IMR-90 (cell line): ENCODE measurements at regions not wholly inside any gene's neighbourhood (a gene's known extent, or its start where the extent isn't known, plus 50 kb on each side); places are given as distances from the start of the nearest gene placed in this dataset.

Experiments used
- ATAC-seq: fragments of 200-7000 bp; cut with Tn5 transposase; 2 replicates; pipeline ENCODE4 v1.9.1; 2020; ENCODE audit warnings: low read depth, mild to moderate bottlenecking, moderate library complexity
- BruUV-seq: library from RNA; stranded (reverse); fragments of 400-500 nt; replicated peaks from 2 replicates; lab custom pipeline; 2021; lab: Mats Ljungman, UMichigan
- CTCF ChIA-PET: fragments of 300-600 bp; formaldehyde crosslinking; extraction: SDS; loops from one replicate; lab custom pipeline; 2021; ENCODE audit warnings: antibody characterized with exemption; lab: Yijun Ruan, JAX
- POLR2A ChIA-PET: fragments of 300-600 bp; sonication (Branson Sonifier 250); formaldehyde crosslinking; loops from one replicate; lab custom pipeline; 2022; ENCODE audit warnings: antibody characterized with exemption; ENCODE audit not compliant: unreplicated experiment; lab: Charles Lee
- DNase-seq: peaks from one replicate; pipeline ENCODE4 v3.0.0; 2013
- H2AFZ ChIP-seq: replicated peaks from 2 replicates; pipeline ENCODE3; 2013; ENCODE audit warnings: low read length, mild to moderate bottlenecking; ENCODE audit not compliant: poor library complexity
- H2AK5ac ChIP-seq: 2 replicates; pipeline ENCODE4 v1.6.1; 2013; ENCODE audit warnings: low read depth, low read length, inconsistent platforms
- H2AK9ac ChIP-seq: replicated peaks from 2 replicates; pipeline ENCODE3; 2013; ENCODE audit warnings: mild to moderate bottlenecking, low read depth, low read length, moderate library complexity; ENCODE audit not compliant: poor library complexity
- H2BK120ac ChIP-seq: 2 replicates; pipeline ENCODE4 v1.6.1; 2013; ENCODE audit warnings: low read depth, low read length, inconsistent platforms
- H2BK15ac ChIP-seq: 3 replicates; pipeline ENCODE4 v1.6.1; 2013; ENCODE audit warnings: low read depth, low read length, inconsistent platforms
- H2BK20ac ChIP-seq: 2 replicates; pipeline ENCODE4 v1.6.1; 2013; ENCODE audit warnings: low read depth, mild to moderate bottlenecking, inconsistent platforms, low read length, moderate library complexity
- H2BK5ac ChIP-seq: 2 replicates; pipeline ENCODE4 v1.6.1; 2013; ENCODE audit warnings: mild to moderate bottlenecking, low read depth, low read length, inconsistent platforms; ENCODE audit not compliant: poor library complexity, severe bottlenecking
- H3K14ac ChIP-seq: replicated peaks from 2 replicates; pipeline ENCODE4 v1.6.1; 2013; ENCODE audit warnings: low read depth, low read length, inconsistent platforms
- H3K18ac ChIP-seq: 2 replicates; pipeline ENCODE4 v1.6.1; 2013; ENCODE audit warnings: low read depth, low read length, control low read depth
- H3K23ac ChIP-seq: 2 replicates; pipeline ENCODE4 v1.6.1; 2013; ENCODE audit warnings: low read depth, low read length, inconsistent platforms
- H3K27ac ChIP-seq: 2 replicates; pipeline ENCODE4 v1.5.1; 2013; ENCODE audit warnings: mild to moderate bottlenecking, control low read depth, low read length; ENCODE audit not compliant: insufficient read depth
- H3K27me3 ChIP-seq: 2 replicates; pipeline ENCODE4 v1.6.1; 2013; ENCODE audit warnings: low read length; ENCODE audit not compliant: control insufficient read depth, insufficient read depth
- H3K36me3 ChIP-seq: 2 replicates; pipeline ENCODE4 v1.6.1; 2013; ENCODE audit warnings: low read length, mixed read lengths; ENCODE audit not compliant: control insufficient read depth, insufficient read depth
- H3K4ac ChIP-seq: 2 replicates; pipeline ENCODE4 v1.6.1; 2013; ENCODE audit warnings: low read depth, low read length, inconsistent platforms
- H3K4me1 ChIP-seq: 2 replicates; pipeline ENCODE4 v1.6.1; 2013; ENCODE audit warnings: low read length, mixed read lengths; ENCODE audit not compliant: control insufficient read depth, insufficient read depth
- H3K4me2 ChIP-seq: 2 replicates; pipeline ENCODE4 v1.6.1; 2013; ENCODE audit warnings: low read depth, mild to moderate bottlenecking, control low read depth, low read length, moderate library complexity
- H3K4me3 ChIP-seq: 2 replicates; pipeline ENCODE4 v1.5.1; 2013; ENCODE audit warnings: low read depth, mild to moderate bottlenecking, control low read depth, low read length, moderate library complexity; ENCODE audit not compliant: insufficient read depth
- H3K56ac ChIP-seq: 2 replicates; pipeline ENCODE4 v1.6.1; 2013; ENCODE audit warnings: low read length, inconsistent platforms; ENCODE audit not compliant: insufficient read depth; ENCODE audit errors: extremely low read depth
- H3K79me1 ChIP-seq, 2 experiments: 2 replicates each; pipeline ENCODE4 v1.6.1; 2013; ENCODE audit warnings: low read length in 2 of 2, inconsistent platforms in 1 of 2, low read depth in 1 of 2
- H3K9ac ChIP-seq: 2 replicates; pipeline ENCODE4 v1.6.1; 2013; ENCODE audit warnings: low read depth, low read length, control low read depth
- H3K9me1 ChIP-seq: 2 replicates; pipeline ENCODE4 v1.6.1; 2013; ENCODE audit warnings: low read length, inconsistent platforms; ENCODE audit not compliant: insufficient read depth
- H3K9me3 ChIP-seq: 2 replicates; pipeline ENCODE4 v1.6.1; 2013; ENCODE audit warnings: low read length; ENCODE audit not compliant: control insufficient read depth, insufficient read depth
- H4K20me1 ChIP-seq: 2 replicates; pipeline ENCODE4 v1.6.1; 2013; ENCODE audit warnings: low read length, inconsistent platforms; ENCODE audit not compliant: insufficient read depth
- H4K5ac ChIP-seq: 2 replicates; pipeline ENCODE4 v1.6.1; 2013; ENCODE audit warnings: mild to moderate bottlenecking, low read depth, low read length, control low read depth
- H4K8ac ChIP-seq, 2 experiments: 2 replicates each; pipeline ENCODE4 v1.6.1; 2013; ENCODE audit warnings: low read depth in 2 of 2, low read length in 2 of 2, control low read depth in 1 of 2, inconsistent platforms in 1 of 2
- H4K91ac ChIP-seq: 2 replicates; pipeline ENCODE4 v1.6.1; 2013; ENCODE audit warnings: low read depth, low read length, inconsistent platforms; ENCODE audit not compliant: insufficient read depth
- BHLHE40 ChIP-seq: fragments of 150-350 bp; IDR thresholded peaks from 2 replicates; pipeline ENCODE4 v1.6.1; 2016; ENCODE audit warnings: mild to moderate bottlenecking, low read depth, low read length
- CHD1 ChIP-seq: IDR thresholded peaks from 2 replicates; pipeline ENCODE4 v1.6.1; 2012; ENCODE audit warnings: low read depth, low read length, improper control_type of control experiment
- FOS ChIP-seq: fragments of 150-350 bp; IDR thresholded peaks from 2 replicates; pipeline ENCODE4 v1.6.1; 2016; ENCODE audit warnings: low read depth, low read length
- MAZ ChIP-seq: IDR thresholded peaks from 2 replicates; pipeline ENCODE4 v1.6.1; 2012; ENCODE audit warnings: low read depth, mild to moderate bottlenecking, low read length, improper control_type of control experiment, moderate library complexity, borderline replicate concordance
- POLR2A ChIP-seq: IDR thresholded peaks from 2 replicates; pipeline ENCODE4 v1.6.1; 2012; ENCODE audit warnings: mild to moderate bottlenecking, low read depth, low read length
- SMC3 ChIP-seq: fragments of 150-350 bp; IDR thresholded peaks from 2 replicates; pipeline ENCODE4 v1.6.1; 2016; ENCODE audit warnings: low read depth, mild to moderate bottlenecking, antibody characterized with exemption, low read length, moderate library complexity
- USF2 ChIP-seq: fragments of 150-350 bp; IDR thresholded peaks from 2 replicates; pipeline ENCODE4 v1.6.1; 2017; ENCODE audit warnings: mild to moderate bottlenecking, antibody characterized with exemption, low read length, low read depth
- WGBS, 2 experiments: methylation state at CpG; one replicate each; pipeline versions ENCODE4 v1.1.5 to v1.1.7; 2013; ENCODE audit warnings: missing lambda C conversion rate in 2 of 2; ENCODE audit not compliant: insufficient read length in 1 of 2; ENCODE audit errors: extremely low coverage in 2 of 2; 5-methylcytosine and 5-hydroxymethylcytosine counted together
- dilution Hi-C: fragments of 300-500 bp; cut with HindIII; formaldehyde crosslinking; loops from one replicate; pipeline ENCODE4 v1.14.3; 2018; ENCODE audit warnings: low sequenced_read_pairs; ENCODE audit not compliant: unreplicated experiment
- in situ Hi-C: fragments of 300-500 bp; cut with MboI; formaldehyde crosslinking; loops from 3 replicates; pipeline ENCODE4 v1.14.3; 2019; ENCODE audit warnings: low sequenced_read_pairs, inconsistent platforms, mixed read lengths
- intact Hi-C: fragments of 100-400 bp; cut with micrococcal nuclease; formaldehyde crosslinking; loops from 2 replicates; pipeline ENCODE4 v1.10.0; 2022
- TF ChIP-seq, protein P1 (sequence below): conservative IDR thresholded peaks from 2 replicates; pipeline ENCODE4 v1.5.1; 2012; ENCODE audit warnings: mild to moderate bottlenecking, low read depth, low read length, improper control_type of control experiment
- TF ChIP-seq, protein P2 (sequence below): fragments of 150-350 bp; IDR thresholded peaks from 2 replicates; pipeline ENCODE4 v1.6.1; 2016; ENCODE audit warnings: low read depth, mild to moderate bottlenecking, low read length, moderate library complexity, borderline replicate concordance

- H3K27ac ChIP-seq: no peak overlapping the region
- CTCF ChIA-PET: no interaction called here
These were observed 74.9 kb downstream of the ANKEF1 start for GRCh38 chr20:10109641-10110040.

More at GRCh38 chr20:10109641-10110040, 74.9 kb downstream of the ANKEF1 start:
- BruUV-seq: no TSS peak
- ATAC-seq: no peak
- Histone ChIP-seq H3K4me2 (no peak overlapping the region), H3K9me1 (no peaks in the 10 kb centered on the region), H3K14ac (no peak overlapping the region), H3K4ac (no peak overlapping the region), H3K4me1 (no peaks in the 10 kb centered on the region; the same call in none of the 2 replicates), H2BK5ac (no peak overlapping the region), H4K8ac (no peak overlapping the region), H3K56ac (no peak overlapping the region), H4K5ac (no peak overlapping the region), H3K4me3 (no peak overlapping the region), H3K9me3 (peaks cover 2% of the 10 kb centered on the region; the same call in 1 of the 2 replicates), H4K20me1 (no peaks in the 10 kb centered on the region), H2BK20ac (no peak overlapping the region), H3K79me1 (no peaks in the 10 kb centered on the region), H3K23ac (no peak overlapping the region), H4K91ac (no peak overlapping the region), H2AK9ac (no peak overlapping the region), H3K27me3 (peaks cover 2% of the 10 kb centered on the region; the same call in 1 of the 2 replicates), H2BK120ac (no peak overlapping the region), H3K36me3 (no peaks in the 10 kb centered on the region), H2AFZ (no peak overlapping the region), H2BK15ac (no peak overlapping the region), H3K18ac (no peak overlapping the region), H3K9ac (no peak overlapping the region), H2AK5ac (no peak overlapping the region)
- intact Hi-C loops (no loop called here), in situ Hi-C loops (no loop called here), dilution Hi-C loops (no loop called here)
- DNase-seq: no peak
- WGBS, 2 experiments: no CpG with 5 or more reads among the region's 2 CpGs
- TF ChIP-seq, protein P1, sequence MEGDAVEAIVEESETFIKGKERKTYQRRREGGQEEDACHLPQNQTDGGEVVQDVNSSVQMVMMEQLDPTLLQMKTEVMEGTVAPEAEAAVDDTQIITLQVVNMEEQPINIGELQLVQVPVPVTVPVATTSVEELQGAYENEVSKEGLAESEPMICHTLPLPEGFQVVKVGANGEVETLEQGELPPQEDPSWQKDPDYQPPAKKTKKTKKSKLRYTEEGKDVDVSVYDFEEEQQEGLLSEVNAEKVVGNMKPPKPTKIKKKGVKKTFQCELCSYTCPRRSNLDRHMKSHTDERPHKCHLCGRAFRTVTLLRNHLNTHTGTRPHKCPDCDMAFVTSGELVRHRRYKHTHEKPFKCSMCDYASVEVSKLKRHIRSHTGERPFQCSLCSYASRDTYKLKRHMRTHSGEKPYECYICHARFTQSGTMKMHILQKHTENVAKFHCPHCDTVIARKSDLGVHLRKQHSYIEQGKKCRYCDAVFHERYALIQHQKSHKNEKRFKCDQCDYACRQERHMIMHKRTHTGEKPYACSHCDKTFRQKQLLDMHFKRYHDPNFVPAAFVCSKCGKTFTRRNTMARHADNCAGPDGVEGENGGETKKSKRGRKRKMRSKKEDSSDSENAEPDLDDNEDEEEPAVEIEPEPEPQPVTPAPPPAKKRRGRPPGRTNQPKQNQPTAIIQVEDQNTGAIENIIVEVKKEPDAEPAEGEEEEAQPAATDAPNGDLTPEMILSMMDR: no peak
- no peak for TF ChIP-seq BHLHE40
- no peak for TF ChIP-seq CHD1
- TF ChIP-seq, protein P2, sequence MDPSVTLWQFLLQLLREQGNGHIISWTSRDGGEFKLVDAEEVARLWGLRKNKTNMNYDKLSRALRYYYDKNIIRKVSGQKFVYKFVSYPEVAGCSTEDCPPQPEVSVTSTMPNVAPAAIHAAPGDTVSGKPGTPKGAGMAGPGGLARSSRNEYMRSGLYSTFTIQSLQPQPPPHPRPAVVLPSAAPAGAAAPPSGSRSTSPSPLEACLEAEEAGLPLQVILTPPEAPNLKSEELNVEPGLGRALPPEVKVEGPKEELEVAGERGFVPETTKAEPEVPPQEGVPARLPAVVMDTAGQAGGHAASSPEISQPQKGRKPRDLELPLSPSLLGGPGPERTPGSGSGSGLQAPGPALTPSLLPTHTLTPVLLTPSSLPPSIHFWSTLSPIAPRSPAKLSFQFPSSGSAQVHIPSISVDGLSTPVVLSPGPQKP: no peak
- TF ChIP-seq MAZ: no peak
- TF ChIP-seq SMC3: no peak
- TF ChIP-seq USF2: no peak
- TF ChIP-seq POLR2A: no peak
- no peak for TF ChIP-seq FOS
- POLR2A ChIA-PET: no interaction called here
